Stimulated activated CD4-positive, alpha-beta T cell treated with anti-CD3 and anti-CD28 coated beads, Interleukin-15, amount 100 ng/mL, for 24 hours (primary cell): ENCODE measurements at regions not wholly inside any gene's neighbourhood (a gene's known extent, or its start where the extent isn't known, plus 50 kb on each side); places are given as distances from the start of the nearest gene placed in this dataset.

ENCODE experiments used
- DNase-seq: peaks from one replicate; pipeline ENCODE4 v3.0.0-alpha.2; 2020

GRCh38 chr13:40123962-40124632, 468.6 kb downstream of the COG6 start:
- DNase-seq: no peak

- DNase-seq: no peak
These were observed 469.2 kb downstream of the COG6 start for GRCh38 chr13:40124633-40125015.

- DNase-seq: no peak
These were observed 469.9 kb downstream of the COG6 start for GRCh38 chr13:40125336-40125735.

GRCh38 chr13:40126306-40127085, 471.0 kb downstream of the COG6 start:
- DNase-seq: no peak

GRCh38 chr13:40127476-40127875, 472.0 kb downstream of the COG6 start:
- no peak for DNase-seq

GRCh38 chr13:40127925-40128324, 472.5 kb downstream of the COG6 start:
- DNase-seq: no peak

- no peak for DNase-seq
These were observed 474.0 kb downstream of the COG6 start for GRCh38 chr13:40129467-40129866.

- peak; percentile 26 for DNase-seq
These were observed 475.6 kb downstream of the COG6 start for GRCh38 chr13:40130871-40131636.

GRCh38 chr13:40132249-40132648, 476.8 kb downstream of the COG6 start:
- peak; percentile 41 for DNase-seq

GRCh38 chr13:40136896-40137295, 481.4 kb downstream of the COG6 start:
- DNase-seq: no peak

GRCh38 chr13:40137400-40137799, 481.9 kb downstream of the COG6 start:
- DNase-seq: no peak

- no peak for DNase-seq
These were observed 484.5 kb downstream of the COG6 start for GRCh38 chr13:40139896-40140520.

- no peak for DNase-seq
These were observed 486.5 kb downstream of the COG6 start for GRCh38 chr13:40141859-40142555.

GRCh38 chr13:40143106-40143505, 487.6 kb downstream of the COG6 start:
- no peak for DNase-seq

GRCh38 chr13:40143559-40143958, 488.1 kb downstream of the COG6 start:
- no peak for DNase-seq

GRCh38 chr13:40145139-40145538, 489.7 kb downstream of the COG6 start:
- DNase-seq: peak; percentile 51

- DNase-seq: no peak
These were observed 490.6 kb downstream of the COG6 start for GRCh38 chr13:40146063-40146462.

- DNase-seq: peak; percentile 41
These were observed 491.2 kb downstream of the COG6 start for GRCh38 chr13:40146611-40147117.

GRCh38 chr13:40148101-40148500, 492.6 kb downstream of the COG6 start:
- DNase-seq: peak; percentile 53

GRCh38 chr13:40148742-40149141, 493.3 kb downstream of the COG6 start:
- no peak for DNase-seq

- DNase-seq: peak; percentile 15
These were observed 494.3 kb downstream of the COG6 start for GRCh38 chr13:40149611-40150274.

- DNase-seq: no peak
These were observed 496.2 kb downstream of the COG6 start for GRCh38 chr13:40151673-40152072.
